PFSK-1 (cell line): ENCODE measurements at regions not wholly inside any gene's neighbourhood (a gene's known extent, or its start where the extent isn't known, plus 50 kb on each side); places are given as distances from the start of the nearest gene placed in this dataset.

ENCODE experiments used
- FOXP2 ChIP-seq: optimal IDR thresholded peaks from 2 replicates; pipeline ENCODE3; 2011; ENCODE audit warnings: borderline replicate concordance, control low read depth, inconsistent platforms; ENCODE audit not compliant: insufficient read depth; ENCODE audit errors: extremely low read length, extremely low read depth
- POLR2AphosphoS5 ChIP-seq: IDR thresholded peaks from 2 replicates; pipeline ENCODE4 v1.6.1; 2012; ENCODE audit warnings: low read depth, mild to moderate bottlenecking, control low read depth, low read length, moderate library complexity
- REST ChIP-seq, 2 experiments: IDR thresholded peaks; 2 replicates each; pipeline versions ENCODE4 v1.6.1 to v1.8.0; 2011 to 2012; ENCODE audit warnings: low read depth in 2 of 2, low read length in 2 of 2, control low read depth in 1 of 2, inconsistent platforms in 1 of 2, mild to moderate bottlenecking in 1 of 2, moderate library complexity in 1 of 2; ENCODE audit not compliant: insufficient read depth in 1 of 2
- SIN3A ChIP-seq: IDR thresholded peaks from 2 replicates; pipeline ENCODE4 v1.6.1; 2012; ENCODE audit warnings: mild to moderate bottlenecking, low read length, moderate library complexity, borderline replicate concordance; ENCODE audit not compliant: insufficient read depth
- TAF1 ChIP-seq: IDR thresholded peaks from 2 replicates; pipeline ENCODE4 v1.6.1; 2012; ENCODE audit warnings: low read length, control low read depth, borderline replicate concordance; ENCODE audit not compliant: insufficient read depth

- no peak for TF ChIP-seq REST (IDR thresholded peaks at IDR 0.05; ENCODE audit: insufficient read depth in 1 of 2, low read depth in 2 of 2, low read length in 2 of 2)
- TF ChIP-seq SIN3A: no peak
- TF ChIP-seq POLR2AphosphoS5: no peak
- TF ChIP-seq TAF1: no peak
- no peak for TF ChIP-seq FOXP2
Measured at GRCh38 chr4:53854991-53855568, 209.3 kb downstream of the CHIC2 start.
